ENCODE measurements at regions not wholly inside any gene's neighbourhood (a gene's known extent, or its start where the extent isn't known, plus 50 kb on each side); places are given as distances from the start of the nearest gene placed in this dataset.
A peak's percentile ranks its signal among the peaks of the same experiment; 100 is the strongest.

GRCh38 chr13:39942552-39943273 is 287.3 kb downstream of the COG6 start:
- peak; percentile 57 for DNase-seq

GRCh38 chr13:39943711-39944110 is 288.2 kb downstream of the COG6 start:
- DNase-seq: no peak

- DNase-seq: no peak
These were observed 289.8 kb downstream of the COG6 start for GRCh38 chr13:39945226-39945625.

GRCh38 chr13:39946769-39947168 is 291.3 kb downstream of the COG6 start:
- DNase-seq: no peak

GRCh38 chr13:39951301-39951700 is 295.8 kb downstream of the COG6 start:
- no peak for DNase-seq

GRCh38 chr13:39952249-39953233 is 297.1 kb downstream of the COG6 start:
- no peak for DNase-seq

GRCh38 chr13:39954476-39954875 is 299.0 kb downstream of the COG6 start:
- no peak for DNase-seq

GRCh38 chr13:39955560-39955959 is 300.1 kb downstream of the COG6 start:
- no peak for DNase-seq

- no peak for DNase-seq
These were observed 300.6 kb downstream of the COG6 start for GRCh38 chr13:39956036-39956435.

GRCh38 chr13:39957868-39958677 is 302.6 kb downstream of the COG6 start:
- DNase-seq: no peak

- DNase-seq: no peak
These were observed 304.2 kb downstream of the COG6 start for GRCh38 chr13:39959497-39960144.

GRCh38 chr13:39960191-39960590 is 304.7 kb downstream of the COG6 start:
- DNase-seq: no peak

- no peak for DNase-seq
These were observed 305.6 kb downstream of the COG6 start for GRCh38 chr13:39961036-39961435.

GRCh38 chr13:39963612-39964011 is 308.1 kb downstream of the COG6 start:
- no peak for DNase-seq

- DNase-seq: no peak
These were observed 309.8 kb downstream of the COG6 start for GRCh38 chr13:39965309-39965708.

- no peak for DNase-seq
These were observed 311.9 kb downstream of the COG6 start for GRCh38 chr13:39967199-39967959.

- DNase-seq: no peak
These were observed 313.4 kb downstream of the COG6 start for GRCh38 chr13:39968646-39969475.

GRCh38 chr13:39970177-39970846 is 314.9 kb downstream of the COG6 start:
- DNase-seq: no peak

GRCh38 chr13:39971526-39971925 is 316.1 kb downstream of the COG6 start:
- DNase-seq: no peak

GRCh38 chr13:39976481-39976880 is 321.0 kb downstream of the COG6 start:
- DNase-seq: no peak

Measured in effector CD4-positive, alpha-beta T cell (primary cell).